Activated CD8-positive, alpha-beta memory T cell treated with anti-CD3 and anti-CD28 coated beads, Interleukin-2, amount 10 ng/mL, durations not matched to agents 7 days and 5 days (primary cell): ENCODE measurements at regions not wholly inside any gene's neighbourhood (a gene's known extent, or its start where the extent isn't known, plus 50 kb on each side); places are given as distances from the start of the nearest gene placed in this dataset.
"Not testable (repeated sequence)": the region's sequence is repeated elsewhere in the genome, so short reads cannot be mapped to it uniquely, and the experiment has no call there.

Experiments used
- ATAC-seq: fragments of 150-1000 bp; cut with Tn5 transposase; one replicate; pipeline ENCODE4 v1.10.0; 2021; ENCODE audit warnings: moderate library complexity
- CTCF ChIA-PET: fragments of 350-600 bp; sonication (Branson Sonifier 250); formaldehyde crosslinking; loops from one replicate; lab custom pipeline; 2021; ENCODE audit warnings: antibody characterized with exemption; lab: Charles Lee
- DNase-seq: peaks from one replicate; pipeline ENCODE4 v3.0.0-alpha.2; 2020
- H3K27ac Mint-ChIP-seq: one replicate; pipeline ENCODE4 v1.8.0; 2021; ENCODE audit warnings: mild to moderate bottlenecking, mixed read lengths
- H3K27me3 Mint-ChIP-seq: one replicate; pipeline ENCODE4 v1.8.0; 2021; ENCODE audit warnings: mixed read lengths
- H3K36me3 Mint-ChIP-seq: one replicate; pipeline ENCODE4 v1.8.0; 2021; ENCODE audit warnings: mild to moderate bottlenecking, mixed read lengths
- H3K4me1 Mint-ChIP-seq: one replicate; pipeline ENCODE4 v1.8.0; 2021; ENCODE audit warnings: mixed read lengths
- H3K4me3 Mint-ChIP-seq: one replicate; pipeline ENCODE4 v1.8.0; 2021; ENCODE audit warnings: mild to moderate bottlenecking, moderate library complexity, mixed read lengths
- H3K9me3 Mint-ChIP-seq: one replicate; pipeline ENCODE4 v1.8.0; 2022; ENCODE audit warnings: low read depth, mixed read lengths

- peaks cover 11% of the 10 kb centered on the region for H3K27me3 Mint-ChIP-seq
- H3K9me3 Mint-ChIP-seq, result no peaks in the 10 kb centered on the region
- no peak overlapping the region for H3K27ac Mint-ChIP-seq
- H3K4me3 Mint-ChIP-seq, result no peak overlapping the region
- H3K4me1 Mint-ChIP-seq, result peaks cover 13% of the 10 kb centered on the region
- ATAC-seq (no peak), DNase-seq (no peak)
- no peaks in the 10 kb centered on the region for H3K36me3 Mint-ChIP-seq
- CTCF ChIA-PET, result no interaction called here
These were observed 200.7 kb downstream of the BCL11A start for GRCh38 chr2:60352491-60353405.

DNA sequence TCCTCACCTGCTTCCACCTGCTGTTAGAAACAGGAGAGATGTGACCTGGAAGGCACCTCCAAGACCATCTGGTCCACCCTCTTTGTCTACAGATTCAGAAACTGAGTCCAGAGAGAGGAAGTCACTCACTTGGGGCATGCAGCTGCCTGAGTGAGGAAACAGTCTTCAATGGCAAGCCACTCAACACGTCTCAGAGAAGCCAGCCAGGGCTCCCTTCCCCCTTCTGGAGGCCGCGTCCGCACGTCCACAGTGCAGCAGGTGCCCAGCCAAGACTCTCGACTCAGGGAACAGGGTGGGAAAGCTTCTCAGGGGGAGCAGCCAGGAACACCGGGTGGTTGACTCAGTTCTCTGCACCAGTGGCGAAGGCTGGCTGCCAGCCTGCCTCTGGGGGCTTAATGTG lies 201.7 kb downstream of the BCL11A start:
- Mint-ChIP-seq H3K4me1 (peaks cover 13% of the 10 kb centered on the region), H3K4me3 (no peak overlapping the region), H3K36me3 (no peaks in the 10 kb centered on the region), H3K9me3 (no peaks in the 10 kb centered on the region), H3K27ac (no peak overlapping the region), H3K27me3 (peaks cover 13% of the 10 kb centered on the region)
- DNase-seq (no peak), ATAC-seq (no peak)
- CTCF ChIA-PET, result no interaction called here

DNA sequence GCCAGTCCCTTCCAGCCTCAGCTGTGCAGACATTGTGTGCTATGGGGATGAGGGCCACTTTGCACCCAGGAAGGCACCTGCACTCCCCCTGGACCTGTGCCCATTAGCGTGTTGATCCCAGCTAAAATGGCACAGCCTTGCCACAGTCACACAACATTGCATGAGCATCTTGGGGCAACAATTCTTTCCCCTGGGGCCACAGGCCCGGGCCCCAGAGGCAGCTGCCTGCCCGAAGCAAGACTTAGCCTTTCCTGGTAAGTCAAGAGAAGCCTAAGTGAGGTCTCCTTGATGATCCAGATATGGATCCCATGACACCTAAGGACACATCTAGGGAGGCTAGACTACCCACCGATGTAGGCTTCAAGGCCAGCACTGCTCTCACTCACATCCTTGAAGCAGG lies 202.1 kb downstream of the BCL11A start:
- no peak for ATAC-seq
- peaks cover 13% of the 10 kb centered on the region for H3K27me3 Mint-ChIP-seq
- CTCF ChIA-PET, result no interaction called here
- H3K27ac Mint-ChIP-seq, result no peak overlapping the region
- DNase-seq, result no peak
- no peaks in the 10 kb centered on the region for H3K9me3 Mint-ChIP-seq
- H3K4me1 Mint-ChIP-seq, result peaks cover 10% of the 10 kb centered on the region
- no peak overlapping the region for H3K4me3 Mint-ChIP-seq
- no peaks in the 10 kb centered on the region for H3K36me3 Mint-ChIP-seq

DNA sequence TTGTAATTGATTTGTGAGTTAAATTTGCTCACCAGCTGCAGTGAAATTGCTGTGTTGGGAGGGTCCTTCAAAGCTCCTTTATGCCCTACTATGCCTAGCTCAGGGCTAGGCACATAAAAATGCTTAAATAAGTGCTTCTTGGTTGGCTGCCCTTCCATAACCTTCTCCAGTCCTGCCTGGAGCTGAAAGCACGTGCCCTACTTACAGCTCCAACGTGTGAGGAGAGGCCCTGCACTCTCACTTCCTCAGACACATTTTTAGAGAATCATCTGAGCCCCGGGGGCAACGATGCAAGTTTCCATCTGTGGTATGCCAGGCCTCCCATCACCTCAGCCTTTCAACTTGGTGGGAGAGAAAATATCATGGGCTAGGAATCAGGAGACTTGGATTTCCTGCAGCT lies 202.7 kb downstream of the BCL11A start:
- no peak overlapping the region for H3K27ac Mint-ChIP-seq
- CTCF ChIA-PET, result no interaction called here
- peaks cover 5% of the 10 kb centered on the region for H3K4me1 Mint-ChIP-seq
- no peak for DNase-seq
- no peak overlapping the region for H3K4me3 Mint-ChIP-seq
- H3K27me3 Mint-ChIP-seq, result peaks cover 15% of the 10 kb centered on the region
- ATAC-seq, result no peak
- H3K9me3 Mint-ChIP-seq, result no peaks in the 10 kb centered on the region
- no peaks in the 10 kb centered on the region for H3K36me3 Mint-ChIP-seq

- DNase-seq, result no peak
- Mint-ChIP-seq H3K9me3 (no peaks in the 10 kb centered on the region), H3K27me3 (peaks cover 12% of the 10 kb centered on the region), H3K4me1 (no peaks in the 10 kb centered on the region), H3K27ac (no peak overlapping the region), H3K4me3 (no peak overlapping the region), H3K36me3 (no peaks in the 10 kb centered on the region)
- CTCF ChIA-PET, result no interaction called here
- ATAC-seq, result no peak
These were observed 205.7 kb downstream of the BCL11A start for GRCh38 chr2:60347781-60348180.

- H3K4me3 Mint-ChIP-seq, H3K4me1 Mint-ChIP-seq, H3K36me3 Mint-ChIP-seq, H3K27ac Mint-ChIP-seq, ATAC-seq, CTCF ChIA-PET, DNase-seq, H3K9me3 Mint-ChIP-seq: not testable (repeated sequence)
- peaks cover 12% of the 10 kb centered on the region for H3K27me3 Mint-ChIP-seq
These were observed 211.0 kb downstream of the BCL11A start for GRCh38 chr2:60342491-60342890.

- Mint-ChIP-seq H3K9me3 (no peaks in the 10 kb centered on the region), H3K27me3 (peaks cover 7% of the 10 kb centered on the region), H3K36me3 (no peaks in the 10 kb centered on the region), H3K4me1 (no peaks in the 10 kb centered on the region), H3K4me3 (no peak overlapping the region), H3K27ac (no peak overlapping the region)
- no peak for ATAC-seq
- DNase-seq, result no peak
- CTCF ChIA-PET, result no interaction called here
These were observed 212.3 kb downstream of the BCL11A start for GRCh38 chr2:60341151-60341550.

- CTCF ChIA-PET, result no interaction called here
- H3K36me3 Mint-ChIP-seq, result no peaks in the 10 kb centered on the region
- ATAC-seq (no peak), DNase-seq (no peak)
- no peak overlapping the region for H3K4me3 Mint-ChIP-seq
- no peak overlapping the region for H3K27ac Mint-ChIP-seq
- no peaks in the 10 kb centered on the region for H3K27me3 Mint-ChIP-seq
- no peaks in the 10 kb centered on the region for H3K9me3 Mint-ChIP-seq
- no peaks in the 10 kb centered on the region for H3K4me1 Mint-ChIP-seq
These were observed 214.2 kb downstream of the BCL11A start for GRCh38 chr2:60339286-60339685.

- CTCF ChIA-PET, result no interaction called here
- no peak overlapping the region for H3K4me3 Mint-ChIP-seq
- H3K4me1 Mint-ChIP-seq, result no peaks in the 10 kb centered on the region
- H3K27ac Mint-ChIP-seq, result no peak overlapping the region
- H3K27me3 Mint-ChIP-seq, result no peaks in the 10 kb centered on the region
- no peaks in the 10 kb centered on the region for H3K9me3 Mint-ChIP-seq
- H3K36me3 Mint-ChIP-seq, result no peaks in the 10 kb centered on the region
- no peak for DNase-seq
- no peak for ATAC-seq
These were observed 216.3 kb downstream of the BCL11A start for GRCh38 chr2:60337142-60337497.

GRCh38 chr2:60336442-60337141 lies 216.9 kb downstream of the BCL11A start:
- Mint-ChIP-seq H3K36me3 (no peaks in the 10 kb centered on the region), H3K4me3 (no peak overlapping the region), H3K27me3 (no peaks in the 10 kb centered on the region), H3K9me3 (no peaks in the 10 kb centered on the region), H3K4me1 (no peaks in the 10 kb centered on the region), H3K27ac (no peak overlapping the region)
- ATAC-seq, result no peak
- CTCF ChIA-PET, result no interaction called here
- no peak for DNase-seq

DNA sequence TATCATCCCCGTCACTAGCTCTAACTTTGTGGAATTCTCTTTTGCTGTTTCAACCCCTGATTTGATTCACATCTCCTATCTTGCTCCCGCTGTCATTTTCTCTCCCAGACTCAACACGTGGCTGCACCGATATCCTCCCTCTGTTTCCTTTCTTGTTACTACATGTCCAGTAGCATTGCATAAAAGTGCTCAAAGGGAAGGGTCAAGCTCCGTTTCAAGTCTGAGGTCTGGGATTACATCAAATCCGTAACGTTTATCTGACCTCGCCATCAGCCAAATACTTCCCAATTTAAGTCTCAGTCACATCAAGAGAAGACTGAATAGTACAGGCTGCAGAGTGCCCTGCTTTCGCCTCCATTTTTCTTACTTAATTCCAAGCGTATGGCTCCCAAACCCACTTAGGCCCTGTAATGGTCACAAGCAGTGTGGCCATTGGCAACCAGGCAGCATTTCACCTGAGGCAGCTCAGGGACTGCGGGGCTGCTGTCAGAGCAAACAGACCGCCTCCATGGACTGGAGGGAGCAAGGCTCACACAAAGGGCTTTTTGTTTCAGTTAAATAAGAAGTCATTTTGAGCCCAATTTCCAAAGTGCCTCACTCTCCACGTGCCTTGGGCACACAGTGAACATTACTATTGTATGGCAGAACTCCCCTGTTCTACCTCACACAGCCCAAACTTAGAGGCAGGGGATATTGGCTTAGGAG lies 217.8 kb downstream of the BCL11A start:
- H3K27me3 Mint-ChIP-seq, result peaks cover 3% of the 10 kb centered on the region
- H3K4me3 Mint-ChIP-seq, result no peak overlapping the region
- H3K9me3 Mint-ChIP-seq, result no peaks in the 10 kb centered on the region
- H3K36me3 Mint-ChIP-seq, result no peaks in the 10 kb centered on the region
- DNase-seq, result no peak
- no peak overlapping the region for H3K27ac Mint-ChIP-seq
- CTCF ChIA-PET, result no interaction called here
- H3K4me1 Mint-ChIP-seq, result no peaks in the 10 kb centered on the region
- no peak for ATAC-seq

DNA sequence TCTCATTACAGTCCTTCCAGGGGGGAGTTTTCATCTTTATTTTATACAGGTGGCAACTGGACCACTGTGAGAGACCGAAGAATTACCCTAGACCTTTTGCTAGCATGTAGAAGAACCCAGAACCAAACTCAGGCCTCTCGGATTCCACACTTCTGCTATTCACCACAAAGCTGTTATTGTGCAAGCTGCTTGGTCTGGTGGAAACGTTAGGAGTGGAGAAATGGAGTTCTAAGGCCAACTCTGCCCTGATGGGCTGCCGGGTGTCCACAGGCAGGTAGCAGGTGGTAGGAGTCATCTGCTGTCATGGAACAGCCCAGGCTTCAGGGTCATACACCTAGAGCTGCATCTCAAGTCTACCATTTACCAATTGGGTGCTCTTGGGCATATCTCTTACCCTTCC lies 218.8 kb downstream of the BCL11A start:
- Mint-ChIP-seq H3K9me3 (no peaks in the 10 kb centered on the region), H3K36me3 (no peaks in the 10 kb centered on the region), H3K4me3 (no peak overlapping the region), H3K27ac (no peak overlapping the region), H3K4me1 (no peaks in the 10 kb centered on the region), H3K27me3 (peaks cover 3% of the 10 kb centered on the region)
- CTCF ChIA-PET, result no interaction called here
- DNase-seq (no peak), ATAC-seq (no peak)

DNA sequence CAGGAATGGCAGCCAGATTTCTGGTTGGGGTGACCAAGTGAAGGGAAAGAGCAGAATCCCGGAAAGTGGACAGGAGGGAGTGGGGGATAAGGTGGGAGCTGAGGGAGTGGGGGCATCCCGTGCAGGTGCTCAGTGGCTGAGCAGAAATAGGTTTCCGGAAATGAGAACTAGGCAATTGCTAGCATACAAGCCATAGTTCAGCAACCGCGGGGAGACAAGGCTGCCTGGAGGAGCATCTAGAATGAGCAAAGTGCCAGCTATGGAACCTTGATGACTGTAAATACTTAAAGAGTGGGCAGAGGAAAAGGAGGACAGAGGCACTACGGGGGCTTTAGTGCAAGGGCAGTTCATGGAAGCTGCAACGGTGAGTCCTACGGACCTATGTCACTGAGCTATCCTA lies 220.2 kb downstream of the BCL11A start:
- Mint-ChIP-seq H3K9me3 (no peaks in the 10 kb centered on the region), H3K27me3 (peaks cover 7% of the 10 kb centered on the region), H3K4me1 (no peaks in the 10 kb centered on the region), H3K36me3 (no peaks in the 10 kb centered on the region), H3K27ac (no peak overlapping the region), H3K4me3 (no peak overlapping the region)
- DNase-seq (no peak), ATAC-seq (no peak)
- CTCF ChIA-PET, result no interaction called here
